NCI-H2196 (cell line): ENCODE measurements at regions not wholly inside any gene's neighbourhood (a gene's known extent, or its start where the extent isn't known, plus 50 kb on each side); places are given as distances from the start of the nearest gene placed in this dataset.
A peak's percentile ranks its signal among the peaks of the same experiment; 100 is the strongest.

Source experiments
- DNase-seq: peaks from one replicate; lab custom pipeline; 2025; ENCODE audit not compliant: unreplicated experiment; lab: John Stamatoyannopoulos, UW

- DNase-seq: no peak
These were observed 274.4 kb downstream of the THBS2 start for GRCh38 chr6:168979254-168979653.

DNA sequence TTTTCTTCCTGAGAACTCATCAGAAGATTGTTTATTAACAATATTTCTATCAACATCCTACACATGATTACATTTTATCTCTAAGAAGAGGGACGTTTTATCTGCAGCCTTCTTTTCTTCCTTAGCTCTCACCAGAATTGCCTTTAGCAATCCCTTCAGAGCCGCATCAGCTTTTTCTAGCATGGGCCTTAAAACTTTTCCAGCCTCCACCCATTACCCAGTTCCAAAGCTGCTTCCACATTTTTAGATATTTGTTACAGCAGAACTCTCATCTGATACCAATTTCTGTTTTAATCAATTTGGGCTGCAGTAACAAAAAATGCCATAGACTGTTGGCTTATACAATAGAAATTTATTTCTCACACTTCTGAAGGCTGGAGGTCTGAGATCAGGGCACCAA is 281.5 kb downstream of the THBS2 start:
- DNase-seq: no peak

DNA sequence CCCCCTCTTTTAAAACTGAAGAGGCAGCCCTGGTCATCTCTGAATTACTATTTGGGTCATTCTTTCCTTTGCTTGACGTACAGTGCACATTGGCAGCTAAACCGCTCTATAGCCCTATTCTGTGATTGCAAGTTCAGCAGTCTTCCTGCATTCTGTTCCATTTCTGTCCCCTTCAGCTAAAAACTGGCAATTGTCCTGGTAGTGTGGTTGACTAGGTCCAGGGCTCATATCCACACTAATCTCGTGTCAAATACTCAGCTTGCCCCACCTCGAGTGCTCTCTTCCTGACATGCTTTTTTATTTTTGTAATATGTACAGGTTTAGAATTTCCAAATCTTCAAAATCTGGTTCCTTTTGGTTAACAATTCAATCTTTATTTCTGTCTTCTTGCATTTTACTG is 282.1 kb downstream of the THBS2 start:
- DNase-seq: no peak

GRCh38 chr6:168968801-168969200 is 284.8 kb downstream of the THBS2 start:
- no peak for DNase-seq

GRCh38 chr6:168968228-168968627 is 285.4 kb downstream of the THBS2 start:
- DNase-seq: no peak

DNA sequence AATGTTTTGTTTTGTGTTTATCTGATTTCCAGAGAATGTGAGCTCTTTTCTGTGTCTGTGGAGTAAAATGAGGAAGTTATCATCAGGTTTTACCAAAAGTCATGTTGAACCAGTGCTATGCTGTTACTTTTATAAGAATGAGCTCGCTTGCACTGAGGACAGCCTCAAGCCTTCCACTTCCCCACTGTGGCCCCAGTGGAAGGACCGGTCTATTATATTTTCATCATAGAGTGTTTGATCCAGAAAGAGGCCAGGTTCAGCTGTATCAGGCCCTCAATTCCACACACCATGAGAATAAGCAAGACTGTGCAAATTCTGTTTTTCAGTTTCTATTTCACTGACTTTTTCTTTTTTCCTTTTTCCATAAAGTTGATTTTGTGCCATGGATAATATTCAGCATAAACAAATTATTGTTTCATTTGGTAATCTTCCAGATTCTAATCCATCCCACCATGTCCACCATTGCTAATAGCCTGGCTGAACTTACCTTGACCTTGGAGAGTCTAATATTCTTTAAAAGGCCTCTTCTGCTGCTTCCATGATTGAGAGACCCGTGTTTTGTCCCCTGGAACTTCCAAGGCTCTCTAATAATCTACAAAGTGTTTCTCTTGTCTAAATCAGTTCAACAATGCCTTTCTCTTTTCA is 286.2 kb downstream of the THBS2 start:
- DNase-seq: no peak

- no peak for DNase-seq
These were observed 289.4 kb downstream of the THBS2 start for GRCh38 chr6:168964138-168964835.

GRCh38 chr6:168962886-168963285 is 290.8 kb downstream of the THBS2 start:
- no peak for DNase-seq

DNA sequence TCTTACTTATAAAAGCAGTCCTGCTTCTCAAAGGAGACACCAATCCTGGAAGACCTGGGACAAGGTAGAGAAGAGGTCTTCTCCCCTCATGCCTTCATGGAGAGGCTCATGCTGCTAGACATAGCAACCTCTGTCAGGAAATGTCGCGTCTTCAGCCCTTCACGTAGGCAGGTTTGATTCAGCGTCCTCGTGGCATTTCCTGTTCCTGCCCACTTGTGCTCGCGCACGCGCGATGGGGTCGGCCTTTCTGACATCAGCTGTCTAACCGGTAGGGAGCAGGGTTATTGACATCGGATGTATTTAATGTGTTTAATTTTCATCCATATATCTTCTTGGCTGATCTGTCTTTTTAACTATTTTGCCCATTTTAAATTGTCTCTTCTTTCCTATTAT is 292.4 kb downstream of the THBS2 start:
- no peak for DNase-seq

DNA sequence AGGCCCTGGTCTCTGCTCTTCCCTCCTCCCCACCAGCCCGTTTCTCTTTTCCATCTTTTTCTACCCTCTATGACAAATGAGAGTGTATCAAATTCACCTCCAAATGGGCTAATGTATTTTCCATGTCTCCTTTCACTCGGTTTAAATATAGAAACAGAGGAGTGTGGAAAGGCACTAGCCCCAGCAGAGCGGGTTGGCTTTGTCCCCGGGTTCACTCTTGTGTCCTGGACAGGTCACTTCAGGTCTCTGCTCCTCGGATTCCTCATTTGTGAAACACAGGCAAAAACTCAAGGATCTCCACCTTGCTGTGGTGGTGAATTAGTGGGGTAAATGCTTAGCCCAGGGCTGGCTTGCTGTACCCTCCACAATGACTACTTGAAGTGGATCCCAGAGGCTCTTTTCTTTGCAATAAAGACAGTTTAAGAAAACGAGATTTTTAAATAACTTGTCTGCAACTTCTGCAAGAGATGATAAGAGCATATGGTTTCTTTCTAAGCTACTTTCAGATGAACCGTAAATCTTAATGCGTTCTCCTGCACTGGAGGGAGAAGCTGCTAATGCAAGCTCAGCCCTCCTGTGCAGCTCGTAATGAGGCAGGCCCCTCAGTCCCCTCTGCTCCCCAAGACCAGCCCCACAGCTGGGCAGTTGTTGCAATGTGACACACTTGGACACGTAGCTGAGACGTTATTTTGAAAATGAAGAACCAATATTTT is 292.9 kb downstream of the THBS2 start:
- no peak for DNase-seq

- no peak for DNase-seq
These were observed 293.9 kb downstream of the THBS2 start for GRCh38 chr6:168959696-168960095.

DNA sequence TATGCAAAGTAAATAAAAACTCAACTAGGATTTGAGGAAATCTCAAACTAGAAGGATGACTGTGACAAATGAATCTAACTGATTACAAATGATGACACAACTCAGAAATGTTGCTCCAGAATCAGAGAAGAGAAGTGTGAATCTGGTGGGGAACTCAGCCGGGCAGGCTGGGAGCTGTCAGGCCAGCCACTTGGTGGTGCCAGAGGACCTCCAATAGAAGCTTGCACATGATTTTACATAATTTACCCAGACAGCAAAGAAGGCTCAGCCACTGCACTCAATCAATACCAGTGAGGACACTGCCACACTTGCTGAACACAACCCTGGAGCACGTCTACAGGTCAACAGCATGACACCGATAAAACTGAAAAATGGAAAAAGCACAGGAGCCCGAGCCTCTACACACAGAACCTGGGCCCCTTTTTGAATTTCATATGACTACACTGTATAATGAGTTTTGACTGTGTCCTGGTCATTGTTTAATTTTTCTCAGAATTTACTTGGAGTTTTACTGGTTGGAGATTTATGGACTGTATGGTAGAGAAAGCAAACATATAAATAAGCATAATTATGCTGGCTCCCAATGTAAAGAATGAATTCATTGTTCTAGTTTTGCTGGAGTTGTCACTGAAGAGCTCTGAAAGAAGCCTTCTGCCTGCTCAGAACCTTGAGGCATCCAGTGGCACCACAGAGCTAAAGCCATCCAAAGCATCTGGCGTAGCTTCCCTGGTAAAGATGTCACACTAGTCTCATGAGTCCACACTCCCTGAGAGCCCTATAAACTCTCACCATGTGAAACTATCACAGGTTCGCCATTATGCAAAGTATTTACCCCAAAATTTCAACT is 296.5 kb downstream of the THBS2 start:
- peak; percentile 51 for DNase-seq

GRCh38 chr6:168956141-168956838 is 297.4 kb downstream of the THBS2 start:
- DNase-seq: no peak

GRCh38 chr6:168953461-168953860 is 300.2 kb downstream of the THBS2 start:
- DNase-seq: no peak

DNA sequence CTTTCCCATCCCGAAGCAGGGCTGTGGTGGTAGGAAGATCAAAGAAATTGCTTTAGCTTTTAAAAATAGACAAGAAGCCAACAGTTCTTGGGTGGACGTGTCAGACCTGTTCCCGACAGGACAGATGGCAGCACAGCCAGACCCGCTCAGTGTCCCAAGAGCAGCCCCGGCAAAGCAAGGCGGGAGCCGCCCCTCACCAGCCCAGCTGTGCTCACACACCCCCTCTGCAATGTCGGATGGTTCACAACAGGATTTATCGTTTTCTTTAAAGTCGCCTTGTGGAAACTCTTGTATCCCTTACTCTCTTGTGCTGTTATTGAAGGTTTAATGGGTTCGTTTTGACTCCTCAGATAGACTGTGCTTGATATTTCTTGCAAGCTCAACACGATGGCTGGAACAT is 302.4 kb downstream of the THBS2 start:
- DNase-seq: no peak

DNA sequence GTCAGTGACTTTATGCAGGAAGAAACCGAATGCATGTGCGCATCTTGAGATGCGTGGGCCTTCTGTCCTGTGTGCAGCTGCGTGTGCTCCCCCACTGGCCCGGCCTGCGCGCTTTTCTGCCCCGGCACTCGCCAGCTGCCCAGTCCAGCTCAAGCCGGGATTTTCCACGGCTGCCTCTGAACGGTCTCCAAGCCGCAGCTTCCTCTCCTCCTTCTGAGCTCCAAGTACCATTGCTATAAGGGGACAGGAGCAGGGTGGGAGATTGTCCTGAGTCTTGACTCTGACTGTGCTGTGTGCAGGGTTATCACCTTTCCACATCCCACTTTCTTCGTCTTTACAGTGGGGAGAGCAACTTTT is 302.8 kb downstream of the THBS2 start:
- DNase-seq: no peak

DNA sequence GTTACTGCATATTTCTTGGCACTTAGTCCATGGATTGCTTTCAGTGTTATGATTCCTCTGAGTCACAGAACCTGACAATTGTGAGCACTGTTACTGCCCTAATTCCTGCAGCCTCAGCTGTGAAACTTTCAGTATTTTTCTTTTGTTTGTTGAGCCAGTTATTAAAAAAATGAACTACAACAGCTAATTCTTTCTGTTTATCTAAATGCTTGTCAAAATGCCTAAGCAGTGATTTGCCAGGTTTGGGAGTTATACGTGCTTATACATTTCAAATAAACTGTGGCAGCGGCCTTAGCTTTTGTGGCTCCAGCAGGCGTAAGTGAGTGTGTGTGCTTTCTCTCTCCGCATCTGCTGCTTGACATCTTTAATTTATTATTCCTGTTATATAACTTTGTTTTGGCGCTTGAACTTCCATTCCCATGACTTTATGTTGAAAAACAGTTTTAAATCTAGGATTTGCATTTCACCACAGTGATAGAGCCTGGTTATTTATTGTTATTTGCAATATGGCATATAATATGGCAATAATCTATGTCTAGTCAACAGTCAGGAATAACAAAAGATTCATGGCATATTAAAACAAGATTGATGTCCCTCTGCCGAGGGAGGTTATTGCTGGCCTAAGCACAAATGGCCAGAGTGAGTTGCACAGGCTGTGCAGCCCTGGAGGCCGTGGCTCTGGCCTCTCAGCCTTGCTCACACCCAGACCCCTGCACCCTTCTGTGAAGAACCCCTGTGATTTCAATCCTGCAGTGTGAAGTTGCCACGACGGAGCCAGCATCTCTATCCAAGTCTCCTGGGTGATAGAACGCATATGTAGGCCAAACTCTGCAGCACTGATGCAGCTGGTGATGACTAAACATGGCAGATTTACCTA is 303.4 kb downstream of the THBS2 start:
- DNase-seq: no peak

- DNase-seq: no peak
These were observed 304.6 kb downstream of the THBS2 start for GRCh38 chr6:168948990-168949531.

DNA sequence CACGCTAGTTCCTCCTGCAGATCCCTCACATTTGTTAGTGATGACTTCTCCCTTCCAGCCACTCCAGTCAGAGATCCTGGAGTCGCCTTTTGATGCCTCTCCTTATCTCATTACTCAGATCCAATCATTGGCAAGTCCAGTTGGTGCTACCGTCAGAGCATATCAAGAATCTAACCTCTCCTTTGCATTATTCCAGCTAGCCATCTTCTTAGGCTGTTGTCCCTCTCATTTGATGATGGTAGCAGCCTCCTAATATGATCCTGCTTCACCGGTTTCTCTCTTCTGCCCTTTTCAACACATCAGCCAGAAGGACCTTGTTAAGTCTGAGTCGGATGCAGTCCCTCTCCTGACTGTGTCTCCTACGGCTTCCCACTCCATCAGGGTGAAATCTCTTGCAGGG is 305.6 kb downstream of the THBS2 start:
- DNase-seq: no peak
